Testis (tissue), 2 donors: ENCODE measurements at regions not wholly inside any gene's neighbourhood (a gene's known extent, or its start where the extent isn't known, plus 50 kb on each side); places are given as distances from the start of the nearest gene placed in this dataset.
"Not testable (repeated sequence)": the region's sequence is repeated elsewhere in the genome, so short reads cannot be mapped to it uniquely, and the experiment has no call there.

Experiments
- DNase-seq: peaks from one replicate; pipeline ENCODE4 v3.0.0-alpha.2; 2019
- H3K27ac ChIP-seq, 2 donors: fragments of 200-600 bp; sonication (generic); one replicate each; pipeline ENCODE4 v1.5.1; 2019
- H3K27me3 ChIP-seq: fragments of 200-600 bp; sonication (generic); one replicate; pipeline ENCODE4 v1.5.1; 2019
- H3K36me3 ChIP-seq: fragments of 200-600 bp; sonication (generic); one replicate; pipeline ENCODE4 v1.5.1; 2017; ENCODE audit warnings: low read depth; ENCODE audit errors: missing control alignments
- H3K4me1 ChIP-seq: fragments of 200-600 bp; sonication (generic); one replicate; pipeline ENCODE4 v1.5.1; 2019
- H3K4me3 ChIP-seq, 2 donors: fragments of 200-600 bp; sonication (generic); one replicate each; pipeline ENCODE4 v1.5.1; 2017 to 2019
- H3K9me3 ChIP-seq: fragments of 200-600 bp; sonication (generic); one replicate; pipeline ENCODE4 v1.5.1; 2017
- CTCF ChIP-seq, 3 experiments: fragments of 450-650 bp in 2 of 3; fragments of 200-600 bp in 1 of 3; sonication (generic) in 1 of 3; IDR thresholded peaks; one replicate each; pipeline ENCODE4 v1.5.1; 2016 to 2019; ENCODE audit warnings: antibody characterized with exemption in 3 of 3, mild to moderate bottlenecking in 2 of 3, moderate library complexity in 1 of 3
- POLR2A ChIP-seq: fragments of 450-650 bp; IDR thresholded peaks from one replicate; pipeline ENCODE4 v1.6.1; 2017; ENCODE audit warnings: antibody characterized with exemption, mild to moderate bottlenecking, moderate library complexity
- WGBS, 2 donors: methylation state at CpG; one replicate each; pipeline ENCODE4 v1.1.5; 2018; 5-methylcytosine and 5-hydroxymethylcytosine counted together
- intact Hi-C: fragments of 100-400 bp; cut with DNase I; formaldehyde crosslinking; loops from one replicate; pipeline ENCODE4 v1.15.1; 2023; ENCODE audit warnings: low total_unique reads

- DNase-seq, H3K9me3 ChIP-seq, H3K4me1 ChIP-seq, H3K4me3 ChIP-seq, H3K27ac ChIP-seq, H3K36me3 ChIP-seq, H3K27me3 ChIP-seq, intact Hi-C loops: not testable (repeated sequence)
- WGBS, 2 donors: 43 to 55% methylated on average over 4 of the region's 4 CpGs
These were observed 338.4 kb upstream of the HTR1E start for GRCh38 chr6:86598969-86599368.

GRCh38 chr6:86595641-86596040, 341.7 kb upstream of the HTR1E start:
- H3K4me3 ChIP-seq: no peak overlapping the region
- DNase-seq: no peak
- H3K27me3 ChIP-seq: no peaks in the 10 kb centered on the region
- TF ChIP-seq CTCF (IDR thresholded peaks at IDR 0.05) (no peak), POLR2A (no peak)
- no peaks in the 10 kb centered on the region for H3K36me3 ChIP-seq
- H3K9me3 ChIP-seq: no peaks in the 10 kb centered on the region
- 26 to 34% methylated on average over 3 of the region's 3 CpGs for WGBS, 2 donors
- no peaks in the 10 kb centered on the region for H3K4me1 ChIP-seq
- no peak overlapping the region for H3K27ac ChIP-seq
- intact Hi-C loops: no loop called here

GRCh38 chr6:86586195-86586594, 351.1 kb upstream of the HTR1E start:
- Histone ChIP-seq H3K4me3 (no peak overlapping the region), H3K36me3 (no peaks in the 10 kb centered on the region), H3K27me3 (no peaks in the 10 kb centered on the region), H3K4me1 (no peaks in the 10 kb centered on the region), H3K27ac (no peak overlapping the region), H3K9me3 (no peaks in the 10 kb centered on the region)
- no peak for DNase-seq
- intact Hi-C loops: no loop called here
- 65 to 84% methylated on average over 4 of the region's 4 CpGs for WGBS, 2 donors
- TF ChIP-seq CTCF (IDR thresholded peaks at IDR 0.05) (no peak), POLR2A (no peak)

- Histone ChIP-seq H3K36me3 (no peaks in the 10 kb centered on the region), H3K27ac (no peak overlapping the region), H3K27me3 (no peaks in the 10 kb centered on the region), H3K4me1 (no peaks in the 10 kb centered on the region), H3K9me3 (no peaks in the 10 kb centered on the region), H3K4me3 (no peak overlapping the region)
- no peak for DNase-seq
- intact Hi-C loops: no loop called here
- WGBS, 2 donors: 77 to 82% methylated on average over 3 of the region's 3 CpGs
- no peak for TF ChIP-seq POLR2A
- no peak for TF ChIP-seq CTCF (IDR thresholded peaks at IDR 0.05)
These were observed 355.5 kb upstream of the HTR1E start for GRCh38 chr6:86581833-86582232.

- no peak for DNase-seq
- Histone ChIP-seq H3K27me3 (no peaks in the 10 kb centered on the region), H3K4me3 (no peak overlapping the region), H3K36me3 (no peaks in the 10 kb centered on the region), H3K9me3 (no peaks in the 10 kb centered on the region), H3K27ac (no peak overlapping the region), H3K4me1 (no peaks in the 10 kb centered on the region)
- intact Hi-C loops: no loop called here
- TF ChIP-seq CTCF (IDR thresholded peaks at IDR 0.05) (no peak), POLR2A (no peak)
- 64 to 75% methylated on average over 1 of the region's 1 CpG for WGBS, 2 donors
These were observed 374.1 kb upstream of the HTR1E start for GRCh38 chr6:86563197-86563596.
